GM19467 (cell line): ENCODE measurements at regions not wholly inside any gene's neighbourhood (a gene's known extent, or its start where the extent isn't known, plus 50 kb on each side); places are given as distances from the start of the nearest gene placed in this dataset.

ENCODE experiments used
- ATAC-seq: cut with Tn5 transposase; IDR thresholded peaks from one replicate; pipeline ENCODE4 v1.9.1; 2021; ENCODE audit warnings: mild to moderate bottlenecking, moderate library complexity; ENCODE audit not compliant: unreplicated experiment

GRCh38 chr4:22030881-22031280, 82.3 kb upstream of the KCNIP4 start:
- ATAC-seq: no peak

- no peak for ATAC-seq
Observed at GRCh38 chr4:22030307-22030706, 81.7 kb upstream of the KCNIP4 start.

- no peak for ATAC-seq
Observed at GRCh38 chr4:22029803-22030202, 81.2 kb upstream of the KCNIP4 start.

GRCh38 chr4:22021106-22021505, 72.5 kb upstream of the KCNIP4 start:
- ATAC-seq: no peak

- no peak for ATAC-seq
Observed at GRCh38 chr4:22020129-22020528, 71.6 kb upstream of the KCNIP4 start.

- ATAC-seq: no peak
Observed at GRCh38 chr4:22019676-22020075, 71.1 kb upstream of the KCNIP4 start.

- ATAC-seq: no peak
Observed at GRCh38 chr4:22014222-22014741, 65.7 kb upstream of the KCNIP4 start.

GRCh38 chr4:22003878-22004277, 55.3 kb upstream of the KCNIP4 start:
- ATAC-seq: no peak
